ENCODE measurements at regions not wholly inside any gene's neighbourhood (a gene's known extent, or its start where the extent isn't known, plus 50 kb on each side); places are given as distances from the start of the nearest gene placed in this dataset.

DNA sequence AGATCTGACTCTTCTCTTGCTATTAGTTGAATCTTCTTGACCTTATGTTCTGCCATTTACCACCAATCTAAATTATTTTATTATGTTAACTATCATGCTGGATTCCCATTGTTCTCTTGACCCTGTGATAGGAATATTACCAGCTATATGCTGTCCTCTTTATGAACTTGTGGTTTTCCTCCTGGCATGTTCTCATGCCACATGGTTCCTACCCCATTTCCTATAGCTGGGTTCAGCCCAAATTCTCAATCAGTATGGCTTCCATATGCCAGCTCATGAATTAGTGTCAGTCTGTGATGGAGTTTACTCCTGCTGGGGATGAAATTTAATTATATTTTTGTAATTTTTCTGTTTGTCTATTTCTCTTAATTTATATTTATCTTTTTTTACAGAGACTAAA lies 430.5 kb downstream of the SMARCA1 start:
- TF ChIP-seq, protein P1, sequence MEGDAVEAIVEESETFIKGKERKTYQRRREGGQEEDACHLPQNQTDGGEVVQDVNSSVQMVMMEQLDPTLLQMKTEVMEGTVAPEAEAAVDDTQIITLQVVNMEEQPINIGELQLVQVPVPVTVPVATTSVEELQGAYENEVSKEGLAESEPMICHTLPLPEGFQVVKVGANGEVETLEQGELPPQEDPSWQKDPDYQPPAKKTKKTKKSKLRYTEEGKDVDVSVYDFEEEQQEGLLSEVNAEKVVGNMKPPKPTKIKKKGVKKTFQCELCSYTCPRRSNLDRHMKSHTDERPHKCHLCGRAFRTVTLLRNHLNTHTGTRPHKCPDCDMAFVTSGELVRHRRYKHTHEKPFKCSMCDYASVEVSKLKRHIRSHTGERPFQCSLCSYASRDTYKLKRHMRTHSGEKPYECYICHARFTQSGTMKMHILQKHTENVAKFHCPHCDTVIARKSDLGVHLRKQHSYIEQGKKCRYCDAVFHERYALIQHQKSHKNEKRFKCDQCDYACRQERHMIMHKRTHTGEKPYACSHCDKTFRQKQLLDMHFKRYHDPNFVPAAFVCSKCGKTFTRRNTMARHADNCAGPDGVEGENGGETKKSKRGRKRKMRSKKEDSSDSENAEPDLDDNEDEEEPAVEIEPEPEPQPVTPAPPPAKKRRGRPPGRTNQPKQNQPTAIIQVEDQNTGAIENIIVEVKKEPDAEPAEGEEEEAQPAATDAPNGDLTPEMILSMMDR (conservative IDR thresholded peaks at IDR 0.05; ENCODE audit: low read depth, low read length) = no peak
- no peak for TF ChIP-seq EZH2 (IDR thresholded peaks at IDR 0.05; ENCODE audit: borderline replicate concordance, low read depth, low read length, poor library complexity, severe bottlenecking)
